Astrocyte (in vitro differentiated cells and primary cell): ENCODE measurements at regions not wholly inside any gene's neighbourhood (a gene's known extent, or its start where the extent isn't known, plus 50 kb on each side); places are given as distances from the start of the nearest gene placed in this dataset.

Experiments used
- DNase-seq: peaks from one replicate; pipeline ENCODE4 v3.0.0-alpha.2; 2010; ENCODE audit warnings: low read depth
- FAIRE-seq: peaks from 2 replicates; lab custom pipeline; 2011; peaks lifted over from hg19 to GRCh38; lab: Jason Lieb, UNC
- H2AFZ ChIP-seq: 2 replicates; pipeline ENCODE4 v1.6.0; 2012; ENCODE audit warnings: low read depth, low read length, inconsistent platforms
- H3K27ac ChIP-seq: 2 replicates; pipeline ENCODE4 v1.5.1; 2011; ENCODE audit warnings: low read depth, low read length, inconsistent platforms
- H3K27me3 ChIP-seq: 2 replicates; pipeline ENCODE4 v1.6.0; 2011; ENCODE audit warnings: low read length, inconsistent platforms; ENCODE audit not compliant: insufficient read depth
- H3K36me3 ChIP-seq: 2 replicates; pipeline ENCODE4 v1.5.1; 2011; ENCODE audit warnings: low read length, inconsistent platforms; ENCODE audit not compliant: insufficient read depth
- H3K4me1 ChIP-seq: 2 replicates; pipeline ENCODE4 v1.5.1; 2011; ENCODE audit warnings: low read length, inconsistent platforms; ENCODE audit not compliant: insufficient read depth
- H3K4me2 ChIP-seq: 2 replicates; pipeline ENCODE4 v1.6.0; 2012; ENCODE audit warnings: low read length, inconsistent platforms
- H3K4me3 ChIP-seq: 2 replicates; pipeline ENCODE4 v1.5.1; 2011; ENCODE audit warnings: low read depth, mild to moderate bottlenecking, low read length, inconsistent platforms; ENCODE audit not compliant: insufficient read depth
- H3K79me2 ChIP-seq: 2 replicates; pipeline ENCODE4 v1.6.0; 2012; ENCODE audit warnings: mild to moderate bottlenecking, low read length, inconsistent platforms; ENCODE audit not compliant: insufficient read depth
- H3K9ac ChIP-seq: 2 replicates; pipeline ENCODE4 v1.6.0; 2012; ENCODE audit warnings: mild to moderate bottlenecking, low read length, inconsistent platforms
- H3K9me3 ChIP-seq: 2 replicates; pipeline ENCODE4 v1.5.1; 2012; ENCODE audit warnings: low read depth, mild to moderate bottlenecking, low read length, inconsistent platforms; ENCODE audit not compliant: insufficient read depth
- H4K20me1 ChIP-seq: 2 replicates; pipeline ENCODE4 v1.6.0; 2012; ENCODE audit warnings: low read length, inconsistent platforms; ENCODE audit not compliant: insufficient read depth
- H3K27ac Mint-ChIP-seq: one replicate; pipeline ENCODE4 v1.8.0; 2021; ENCODE audit warnings: mild to moderate bottlenecking, mixed read lengths; ENCODE audit not compliant: unreplicated experiment
- H3K27me3 Mint-ChIP-seq: one replicate; pipeline ENCODE4 v1.8.0; 2021; ENCODE audit warnings: low read depth, mixed read lengths; ENCODE audit not compliant: unreplicated experiment
- H3K36me3 Mint-ChIP-seq: one replicate; pipeline ENCODE4 v1.8.0; 2021; ENCODE audit warnings: low read depth, mixed read lengths; ENCODE audit not compliant: unreplicated experiment
- H3K4me1 Mint-ChIP-seq: one replicate; pipeline ENCODE4 v1.8.0; 2021; ENCODE audit warnings: low read depth, mixed read lengths; ENCODE audit not compliant: unreplicated experiment
- H3K4me3 Mint-ChIP-seq: one replicate; pipeline ENCODE4 v1.8.0; 2021; ENCODE audit warnings: mild to moderate bottlenecking, moderate library complexity, mixed read lengths; ENCODE audit not compliant: unreplicated experiment
- H3K9me3 Mint-ChIP-seq: one replicate; pipeline ENCODE4 v1.8.0; 2021; ENCODE audit warnings: mild to moderate bottlenecking, mixed read lengths; ENCODE audit not compliant: unreplicated experiment
- EZH2 ChIP-seq: IDR thresholded peaks from 2 replicates; pipeline ENCODE4 v1.6.1; 2012; ENCODE audit warnings: mild to moderate bottlenecking, low read length, inconsistent platforms; ENCODE audit not compliant: insufficient read depth
- TF ChIP-seq, protein P1 (sequence below): IDR thresholded peaks from 2 replicates; pipeline ENCODE4 v1.5.1; 2011; ENCODE audit warnings: low read depth, mild to moderate bottlenecking, inconsistent platforms, low read length, moderate library complexity; ENCODE audit not compliant: insufficient read depth

DNA sequence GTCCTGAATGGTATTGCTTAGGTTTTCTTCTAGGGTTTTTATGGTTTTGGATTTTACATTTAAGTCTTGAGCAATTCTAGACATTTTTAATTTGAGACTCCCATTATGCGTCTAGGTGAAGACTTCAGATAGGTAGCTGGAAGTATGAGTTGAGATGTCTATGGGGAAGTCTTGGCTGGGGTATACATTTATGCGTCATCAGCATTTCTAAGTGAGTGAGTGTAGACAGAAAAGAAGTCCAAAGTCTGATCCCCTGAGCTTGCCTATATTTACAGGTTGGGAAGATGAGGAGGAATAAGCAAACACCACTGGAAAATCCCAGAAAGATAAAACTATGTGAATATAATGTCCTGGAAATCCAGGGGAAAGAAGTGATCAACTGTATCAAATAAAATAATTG is 68.9 kb downstream of the KCNJ2 start:
- Mint-ChIP-seq H3K9me3 (no peaks in the 10 kb centered on the region), H3K36me3 (no peaks in the 10 kb centered on the region), H3K27ac (no peak overlapping the region), H3K4me3 (no peak overlapping the region), H3K4me1 (no peaks in the 10 kb centered on the region), H3K27me3 (no peaks in the 10 kb centered on the region)
- TF ChIP-seq, protein P1, sequence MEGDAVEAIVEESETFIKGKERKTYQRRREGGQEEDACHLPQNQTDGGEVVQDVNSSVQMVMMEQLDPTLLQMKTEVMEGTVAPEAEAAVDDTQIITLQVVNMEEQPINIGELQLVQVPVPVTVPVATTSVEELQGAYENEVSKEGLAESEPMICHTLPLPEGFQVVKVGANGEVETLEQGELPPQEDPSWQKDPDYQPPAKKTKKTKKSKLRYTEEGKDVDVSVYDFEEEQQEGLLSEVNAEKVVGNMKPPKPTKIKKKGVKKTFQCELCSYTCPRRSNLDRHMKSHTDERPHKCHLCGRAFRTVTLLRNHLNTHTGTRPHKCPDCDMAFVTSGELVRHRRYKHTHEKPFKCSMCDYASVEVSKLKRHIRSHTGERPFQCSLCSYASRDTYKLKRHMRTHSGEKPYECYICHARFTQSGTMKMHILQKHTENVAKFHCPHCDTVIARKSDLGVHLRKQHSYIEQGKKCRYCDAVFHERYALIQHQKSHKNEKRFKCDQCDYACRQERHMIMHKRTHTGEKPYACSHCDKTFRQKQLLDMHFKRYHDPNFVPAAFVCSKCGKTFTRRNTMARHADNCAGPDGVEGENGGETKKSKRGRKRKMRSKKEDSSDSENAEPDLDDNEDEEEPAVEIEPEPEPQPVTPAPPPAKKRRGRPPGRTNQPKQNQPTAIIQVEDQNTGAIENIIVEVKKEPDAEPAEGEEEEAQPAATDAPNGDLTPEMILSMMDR: no peak
- TF ChIP-seq EZH2: no peak
- H3K4me1 ChIP-seq: no peaks in the 10 kb centered on the region
- H3K27ac ChIP-seq: no peak overlapping the region
- H4K20me1 ChIP-seq: no peaks in the 10 kb centered on the region
- H3K36me3 ChIP-seq: no peaks in the 10 kb centered on the region
- FAIRE-seq (no peak), DNase-seq (no peak)
- H3K4me3 ChIP-seq: no peak overlapping the region
- H3K79me2 ChIP-seq: no peaks in the 10 kb centered on the region
- no peaks in the 10 kb centered on the region for H3K27me3 ChIP-seq
- no peaks in the 10 kb centered on the region for H3K9me3 ChIP-seq
- H3K4me2 ChIP-seq: no peak overlapping the region
- no peak overlapping the region for H2AFZ ChIP-seq
- no peak overlapping the region for H3K9ac ChIP-seq

DNA sequence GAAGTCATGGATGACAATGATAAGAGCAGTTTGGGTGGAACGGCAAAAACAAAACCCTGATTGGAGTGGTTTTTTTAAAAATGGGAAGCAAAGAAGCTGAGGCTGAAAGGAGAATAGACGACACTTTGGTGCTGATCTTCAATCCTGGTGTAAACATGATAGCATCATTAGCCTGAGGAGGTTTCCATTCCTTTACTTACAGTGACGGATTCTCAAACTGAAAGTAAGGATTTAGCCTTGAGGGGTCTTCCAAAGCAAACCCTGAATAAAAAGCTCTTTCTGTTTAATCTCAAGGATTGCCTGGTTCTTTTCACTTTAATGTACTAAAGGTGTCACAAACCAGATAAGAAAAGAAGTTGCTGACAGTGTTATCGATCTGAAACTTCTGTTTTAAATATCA is 69.3 kb downstream of the KCNJ2 start:
- H3K9ac ChIP-seq: no peak overlapping the region
- Mint-ChIP-seq H3K27ac (no peak overlapping the region), H3K9me3 (no peaks in the 10 kb centered on the region), H3K4me1 (no peaks in the 10 kb centered on the region), H3K4me3 (no peak overlapping the region), H3K27me3 (no peaks in the 10 kb centered on the region), H3K36me3 (no peaks in the 10 kb centered on the region)
- H3K4me1 ChIP-seq: no peaks in the 10 kb centered on the region
- no peak for FAIRE-seq
- no peaks in the 10 kb centered on the region for H3K36me3 ChIP-seq
- no peak overlapping the region for H3K4me2 ChIP-seq
- H3K79me2 ChIP-seq: no peaks in the 10 kb centered on the region
- no peaks in the 10 kb centered on the region for H3K27me3 ChIP-seq
- no peaks in the 10 kb centered on the region for H4K20me1 ChIP-seq
- no peaks in the 10 kb centered on the region for H3K9me3 ChIP-seq
- TF ChIP-seq EZH2: no peak
- TF ChIP-seq, protein P1: no peak
- H3K4me3 ChIP-seq: no peak overlapping the region
- no peak overlapping the region for H2AFZ ChIP-seq
- DNase-seq: no peak
- no peak overlapping the region for H3K27ac ChIP-seq

DNA sequence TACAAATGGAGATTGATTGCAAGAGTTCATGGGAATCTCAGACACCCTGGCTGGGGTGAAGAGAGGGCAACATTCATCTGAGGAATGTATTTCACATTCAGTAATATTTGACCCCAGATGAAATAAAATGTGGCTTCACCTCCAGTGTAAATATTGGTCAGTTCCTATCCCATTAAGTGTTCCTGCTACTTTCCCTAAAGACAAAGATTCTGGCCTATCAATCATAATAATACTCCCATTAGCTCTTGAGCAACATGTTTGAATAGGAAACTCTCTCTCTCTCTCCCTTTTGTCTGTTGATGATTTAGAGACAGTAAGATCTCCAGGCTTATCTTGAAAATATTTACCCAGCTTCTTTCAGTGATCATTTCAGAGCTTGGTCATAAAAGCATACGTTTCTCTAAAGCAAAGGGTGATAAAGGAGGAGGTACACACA is 70.1 kb downstream of the KCNJ2 start:
- Mint-ChIP-seq H3K4me3 (no peak overlapping the region), H3K4me1 (no peaks in the 10 kb centered on the region), H3K36me3 (no peaks in the 10 kb centered on the region), H3K27ac (no peak overlapping the region), H3K9me3 (no peaks in the 10 kb centered on the region), H3K27me3 (no peaks in the 10 kb centered on the region)
- H3K36me3 ChIP-seq: no peaks in the 10 kb centered on the region
- TF ChIP-seq, protein P1: no peak
- no peak for TF ChIP-seq EZH2
- no peak for DNase-seq
- no peak overlapping the region for H3K9ac ChIP-seq
- H3K27ac ChIP-seq: no peak overlapping the region
- H3K4me1 ChIP-seq: no peaks in the 10 kb centered on the region
- no peak overlapping the region for H2AFZ ChIP-seq
- H3K4me2 ChIP-seq: no peak overlapping the region
- no peaks in the 10 kb centered on the region for H4K20me1 ChIP-seq
- H3K4me3 ChIP-seq: no peak overlapping the region
- H3K79me2 ChIP-seq: no peaks in the 10 kb centered on the region
- no peak for FAIRE-seq
- no peaks in the 10 kb centered on the region for H3K27me3 ChIP-seq
- no peaks in the 10 kb centered on the region for H3K9me3 ChIP-seq
